ENCODE measurements at regions not wholly inside any gene's neighbourhood (a gene's known extent, or its start where the extent isn't known, plus 50 kb on each side); places are given as distances from the start of the nearest gene placed in this dataset.

DNA sequence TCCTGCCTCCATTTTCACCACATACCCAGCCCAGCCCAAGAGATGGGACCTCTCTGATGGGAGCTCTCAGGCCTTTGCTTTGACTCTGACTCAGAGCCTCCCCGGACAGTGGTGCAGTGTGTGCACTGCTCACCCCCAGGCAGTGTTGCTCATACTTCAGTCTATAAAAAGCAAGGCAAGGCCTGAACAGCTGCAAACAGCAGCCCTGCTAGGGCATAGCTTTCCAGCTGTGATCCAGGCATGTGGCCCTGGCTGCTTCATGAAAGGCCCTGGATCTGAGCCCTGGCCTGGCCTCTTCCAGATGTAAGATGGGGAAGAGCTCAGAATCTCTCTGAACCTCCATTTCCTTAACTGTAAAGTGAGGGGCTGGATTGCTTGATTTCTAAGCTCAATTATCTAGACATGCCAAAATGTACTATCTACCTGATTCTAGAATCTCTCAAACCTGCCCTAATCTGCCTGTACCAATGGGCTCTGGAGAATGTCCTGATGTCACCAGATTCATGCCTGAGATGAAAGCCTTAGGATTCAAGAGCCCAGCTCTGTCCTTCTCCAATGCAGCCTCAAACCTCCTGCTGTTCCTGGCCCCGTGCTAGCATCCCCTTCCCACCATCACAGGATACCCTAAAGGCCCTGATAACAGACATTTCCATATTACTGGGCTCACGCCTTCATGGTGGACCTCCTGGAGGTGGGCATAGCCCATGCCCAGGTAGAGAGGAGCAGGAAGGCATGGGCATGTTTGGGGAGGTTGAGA is 206.9 kb downstream of the ARL4C start:
- no peaks in the 10 kb centered on the region for H3K27me3 ChIP-seq (ENCODE audit: control insufficient read depth, extremely low read depth, insufficient read depth, low read length)
- H3K4me2 ChIP-seq (ENCODE audit: control insufficient read depth, extremely low read depth, insufficient read depth, low read depth, low read length) = peak overlapping the region; percentile 29
- H3K79me2 ChIP-seq (ENCODE audit: control insufficient read depth, insufficient read depth, low read length) = no peaks in the 10 kb centered on the region
- H3K9me3 ChIP-seq (ENCODE audit: control insufficient read depth, low read depth, low read length) = no peaks in the 10 kb centered on the region
- H3K4me3 ChIP-seq (ENCODE audit: control insufficient read depth in 2 of 3, extremely low read depth in 1 of 3, insufficient read depth in 2 of 3, low read depth in 1 of 3, low read length in 3 of 3) = no peak overlapping the region
- H3K9me1 ChIP-seq (ENCODE audit: control insufficient read depth, extremely low read depth, insufficient read depth, low read length) = no peaks in the 10 kb centered on the region
- no peak for TF ChIP-seq CTCF (optimal IDR thresholded peaks at IDR 0.05 in 1 of 3, IDR thresholded peaks at IDR 0.05 in 1 of 3, conservative IDR thresholded peaks at IDR 0.05 in 1 of 3; ENCODE audit: extremely low read depth in 1 of 3, insufficient read depth in 2 of 3, low read length in 3 of 3)
- TF ChIP-seq EZH2 (IDR thresholded peaks at IDR 0.05; ENCODE audit: low read length) = no peak
- H3K27ac ChIP-seq (ENCODE audit: control insufficient read depth, insufficient read depth, low read length) = peak overlapping the region; percentile 70
- no peaks in the 10 kb centered on the region for H4K20me1 ChIP-seq (ENCODE audit: control insufficient read depth, extremely low read depth, insufficient read depth, low read length)
- no peak overlapping the region for H2AFZ ChIP-seq (ENCODE audit: control insufficient read depth, low read length)
- dilution Hi-C loops (cut with MboI; ENCODE audit: extremely low pct_ligation_motif_present, low sequenced_read_pairs) = no loop called here
- DNase-seq (ENCODE audit: low read depth, low spot score) = peak; percentile 97
- peak overlapping the region; percentile 31 for H3K9ac ChIP-seq (ENCODE audit: control insufficient read depth, extremely low read depth, insufficient read depth, low read length)
- peaks cover 40% of the 10 kb centered on the region for H3K4me1 ChIP-seq (ENCODE audit: control insufficient read depth, extremely low read depth, insufficient read depth, low read length)
- H3K36me3 ChIP-seq (ENCODE audit: control insufficient read depth in 2 of 2, extremely low read depth in 1 of 2, insufficient read depth in 2 of 2, low read length in 2 of 2) = no peaks in the 10 kb centered on the region
- FAIRE-seq = peak; percentile 98

DNA sequence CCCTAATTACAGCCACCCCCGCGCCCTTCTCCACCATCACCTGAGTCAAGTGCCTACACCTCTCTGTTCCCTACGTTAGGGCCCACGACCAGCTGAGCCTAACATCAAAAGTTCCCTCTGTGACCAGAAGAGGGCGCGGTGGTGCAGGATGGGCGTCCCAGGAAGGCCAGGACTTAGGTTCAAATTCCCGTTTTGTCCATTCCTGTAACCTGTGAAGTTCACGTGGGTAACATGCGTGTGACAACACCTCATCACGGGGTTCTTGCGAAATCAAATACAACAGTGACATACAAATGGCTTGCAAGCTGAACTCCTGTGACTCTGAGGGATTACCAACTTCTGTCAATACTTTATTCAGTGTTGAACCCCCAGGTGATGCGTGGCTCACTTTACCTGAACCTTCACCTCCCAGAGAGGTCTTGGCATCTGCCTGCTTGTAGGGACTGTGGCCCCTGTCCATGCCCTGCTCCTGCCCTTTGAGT is 207.9 kb downstream of the ARL4C start:
- dilution Hi-C loops (cut with MboI; ENCODE audit: extremely low pct_ligation_motif_present, low sequenced_read_pairs) = no loop called here
- peak overlapping the region; percentile 70 for H3K27ac ChIP-seq (ENCODE audit: control insufficient read depth, insufficient read depth, low read length)
- H4K20me1 ChIP-seq (ENCODE audit: control insufficient read depth, extremely low read depth, insufficient read depth, low read length) = no peaks in the 10 kb centered on the region
- H3K4me1 ChIP-seq (ENCODE audit: control insufficient read depth, extremely low read depth, insufficient read depth, low read length) = peaks cover 40% of the 10 kb centered on the region
- no peaks in the 10 kb centered on the region for H3K36me3 ChIP-seq (ENCODE audit: control insufficient read depth in 2 of 2, extremely low read depth in 1 of 2, insufficient read depth in 2 of 2, low read length in 2 of 2)
- no peak for DNase-seq (ENCODE audit: low read depth, low spot score)
- no peaks in the 10 kb centered on the region for H3K79me2 ChIP-seq (ENCODE audit: control insufficient read depth, insufficient read depth, low read length)
- no peaks in the 10 kb centered on the region for H3K9me1 ChIP-seq (ENCODE audit: control insufficient read depth, extremely low read depth, insufficient read depth, low read length)
- no peak overlapping the region for H2AFZ ChIP-seq (ENCODE audit: control insufficient read depth, low read length)
- peak; percentile 77 to 83 (median 83) for TF ChIP-seq CTCF (optimal IDR thresholded peaks at IDR 0.05 in 1 of 3, IDR thresholded peaks at IDR 0.05 in 1 of 3, conservative IDR thresholded peaks at IDR 0.05 in 1 of 3; ENCODE audit: extremely low read depth in 1 of 3, insufficient read depth in 2 of 3, low read length in 3 of 3)
- TF ChIP-seq EZH2 (IDR thresholded peaks at IDR 0.05; ENCODE audit: low read length) = no peak
- FAIRE-seq = peak; percentile 90
- peak overlapping the region; percentile 8 for H3K9ac ChIP-seq (ENCODE audit: control insufficient read depth, extremely low read depth, insufficient read depth, low read length)
- H3K9me3 ChIP-seq (ENCODE audit: control insufficient read depth, low read depth, low read length) = no peaks in the 10 kb centered on the region
- H3K4me2 ChIP-seq (ENCODE audit: control insufficient read depth, extremely low read depth, insufficient read depth, low read depth, low read length) = no peak overlapping the region
- H3K27me3 ChIP-seq (ENCODE audit: control insufficient read depth, extremely low read depth, insufficient read depth, low read length) = no peaks in the 10 kb centered on the region
- H3K4me3 ChIP-seq (ENCODE audit: control insufficient read depth in 2 of 3, extremely low read depth in 1 of 3, insufficient read depth in 2 of 3, low read depth in 1 of 3, low read length in 3 of 3) = no peak overlapping the region

Data from keratinocyte (primary cell).